Natural killer cell (primary cell): ENCODE measurements at regions not wholly inside any gene's neighbourhood (a gene's known extent, or its start where the extent isn't known, plus 50 kb on each side); places are given as distances from the start of the nearest gene placed in this dataset.

Experiments
- ATAC-seq, 3 donors: fragments of 150-1000 bp in 2 of 3; fragments of 200-7000 bp in 1 of 3; cut with Tn5 transposase; 1 replicate in 1 of 3; 2 replicates in 2 of 3; pipeline ENCODE4 v1.10.0; 2021; ENCODE audit warnings: mild to moderate bottlenecking in 2 of 3, moderate library complexity in 2 of 3
- DNase-seq, 2 donors: peaks; one replicate each; pipeline versions ENCODE4 v3.0.0 to v3.0.0-alpha.2; 2013 to 2021; ENCODE audit warnings: mixed read lengths in 1 of 2
- H3K27ac ChIP-seq: one replicate; pipeline ENCODE4 v1.5.1; 2013; ENCODE audit warnings: mild to moderate bottlenecking, low read length
- H3K27me3 ChIP-seq: one replicate; pipeline ENCODE4 v1.6.1; 2013; ENCODE audit warnings: low read length; ENCODE audit not compliant: control insufficient read depth, insufficient read depth
- H3K36me3 ChIP-seq: one replicate; pipeline ENCODE4 v1.6.1; 2013; ENCODE audit warnings: low read length; ENCODE audit not compliant: control insufficient read depth, insufficient read depth
- H3K4me1 ChIP-seq: one replicate; pipeline ENCODE4 v1.6.1; 2013; ENCODE audit warnings: low read length; ENCODE audit not compliant: control insufficient read depth, insufficient read depth
- H3K4me3 ChIP-seq: one replicate; pipeline ENCODE4 v1.5.1; 2013; ENCODE audit warnings: low read length
- H3K9me3 ChIP-seq: one replicate; pipeline ENCODE4 v1.6.1; 2013; ENCODE audit warnings: low read length; ENCODE audit not compliant: control insufficient read depth, insufficient read depth
- H3K27ac Mint-ChIP-seq, 2 donors: one replicate each; pipeline ENCODE4 v1.8.0; 2022; ENCODE audit warnings: mild to moderate bottlenecking in 2 of 2, mixed read lengths in 2 of 2, moderate library complexity in 1 of 2
- H3K27me3 Mint-ChIP-seq, 2 donors: one replicate each; pipeline ENCODE4 v1.8.0; 2022; ENCODE audit warnings: low read depth in 2 of 2, mixed read lengths in 2 of 2
- H3K36me3 Mint-ChIP-seq: one replicate; pipeline ENCODE4 v1.8.0; 2022; ENCODE audit warnings: mixed read lengths
- H3K4me1 Mint-ChIP-seq, 2 donors: one replicate each; pipeline ENCODE4 v1.8.0; 2022; ENCODE audit warnings: mixed read lengths in 2 of 2
- H3K4me3 Mint-ChIP-seq: one replicate; pipeline ENCODE4 v1.8.0; 2022; ENCODE audit warnings: mild to moderate bottlenecking, moderate library complexity, mixed read lengths
- H3K9me3 Mint-ChIP-seq, 2 donors: one replicate each; pipeline ENCODE4 v1.8.0; 2022; ENCODE audit warnings: mixed read lengths in 2 of 2
- CTCF ChIP-seq: fragments of 200-600 bp; IDR thresholded peaks from one replicate; pipeline ENCODE4 v1.8.0; 2022; ENCODE audit warnings: antibody characterized with exemption
- WGBS: methylation state at CpG from one replicate; pipeline ENCODE4 v1.1.7; 2013; ENCODE audit warnings: missing lambda C conversion rate; ENCODE audit not compliant: insufficient coverage; 5-methylcytosine and 5-hydroxymethylcytosine counted together
- intact Hi-C: fragments of 100-400 bp; cut with micrococcal nuclease; formaldehyde crosslinking; loops from one replicate; pipeline ENCODE4 v1.14.2; 2022

- intact Hi-C loops = no loop called here
- no peaks in the 10 kb centered on the region for H3K4me1 ChIP-seq
- no peaks in the 10 kb centered on the region for H3K36me3 ChIP-seq
- Mint-ChIP-seq H3K27ac (no peak overlapping the region), H3K36me3 (no peaks in the 10 kb centered on the region), H3K27me3 (no peaks in the 10 kb centered on the region), H3K9me3 (peaks cover 2 to 4% of the 10 kb centered on the region in 2 donors), H3K4me3 (no peak overlapping the region), H3K4me1 (no peaks in the 10 kb centered on the region)
- no peak overlapping the region for H3K4me3 ChIP-seq
- no peak for ATAC-seq
- no peaks in the 10 kb centered on the region for H3K9me3 ChIP-seq
- no peaks in the 10 kb centered on the region for H3K27me3 ChIP-seq
- H3K27ac ChIP-seq = no peak overlapping the region
- no peak for TF ChIP-seq CTCF
- DNase-seq = no peak
- WGBS = 82% methylated on average over 2 of the region's 4 CpGs
These were observed 246.4 kb downstream of the ACTL7B start for GRCh38 chr9:108609227-108609896.

- no peak for ATAC-seq
- Mint-ChIP-seq H3K36me3 (no peaks in the 10 kb centered on the region), H3K27me3 (no peaks in the 10 kb centered on the region), H3K27ac (no peak overlapping the region), H3K9me3 (peaks cover 4 to 6% of the 10 kb centered on the region in 2 donors), H3K4me1 (no peaks in the 10 kb centered on the region), H3K4me3 (no peak overlapping the region)
- no peak for TF ChIP-seq CTCF
- Histone ChIP-seq H3K36me3 (no peaks in the 10 kb centered on the region), H3K4me1 (no peaks in the 10 kb centered on the region), H3K27me3 (no peaks in the 10 kb centered on the region), H3K4me3 (no peak overlapping the region), H3K9me3 (no peaks in the 10 kb centered on the region), H3K27ac (no peak overlapping the region)
- intact Hi-C loops = no loop called here
- DNase-seq = no peak
- 85% methylated on average over 4 of the region's 4 CpGs for WGBS
These were observed 248.2 kb downstream of the ACTL7B start for GRCh38 chr9:108607607-108608006.

GRCh38 chr9:108606401-108606800 is 249.4 kb downstream of the ACTL7B start:
- Mint-ChIP-seq H3K27me3 (no peaks in the 10 kb centered on the region), H3K27ac (no peak overlapping the region), H3K4me1 (no peaks in the 10 kb centered on the region), H3K4me3 (no peak overlapping the region), H3K9me3 (peaks cover 6% of the 10 kb centered on the region in 2 donors), H3K36me3 (no peaks in the 10 kb centered on the region)
- H3K9me3 ChIP-seq = no peaks in the 10 kb centered on the region
- ATAC-seq (no peak), DNase-seq (no peak)
- intact Hi-C loops = no loop called here
- H3K27me3 ChIP-seq = no peaks in the 10 kb centered on the region
- TF ChIP-seq CTCF = no peak
- no peaks in the 10 kb centered on the region for H3K36me3 ChIP-seq
- H3K27ac ChIP-seq = no peak overlapping the region
- no peak overlapping the region for H3K4me3 ChIP-seq
- WGBS = 89% methylated on average over 4 of the region's 4 CpGs
- H3K4me1 ChIP-seq = no peaks in the 10 kb centered on the region

GRCh38 chr9:108603141-108603540 is 252.6 kb downstream of the ACTL7B start:
- Histone ChIP-seq H3K9me3 (no peaks in the 10 kb centered on the region), H3K27me3 (no peaks in the 10 kb centered on the region), H3K36me3 (no peaks in the 10 kb centered on the region), H3K4me1 (no peaks in the 10 kb centered on the region), H3K4me3 (no peak overlapping the region), H3K27ac (no peak overlapping the region)
- TF ChIP-seq CTCF = no peak
- H3K27me3 Mint-ChIP-seq = no peaks in the 10 kb centered on the region
- H3K9me3 Mint-ChIP-seq = peaks cover 4 to 6% of the 10 kb centered on the region in 2 donors
- H3K36me3 Mint-ChIP-seq = no peaks in the 10 kb centered on the region
- H3K4me1 Mint-ChIP-seq = no peaks in the 10 kb centered on the region
- H3K4me3 Mint-ChIP-seq = no peak overlapping the region
- no peak for DNase-seq
- intact Hi-C loops = no loop called here
- 81% methylated on average over 3 of the region's 3 CpGs for WGBS
- no peak for ATAC-seq
- H3K27ac Mint-ChIP-seq = no peak overlapping the region
